Middle frontal gyrus (tissue), 1 donor: ENCODE measurements at regions not wholly inside any gene's neighbourhood (a gene's known extent, or its start where the extent isn't known, plus 50 kb on each side); places are given as distances from the start of the nearest gene placed in this dataset.
"Not testable (repeated sequence)": the region's sequence is repeated elsewhere in the genome, so short reads cannot be mapped to it uniquely, and the experiment has no call there.

ENCODE experiments used
- DNase-seq: peaks from one replicate; pipeline ENCODE4 v3.0.0-alpha.2; 2015; ENCODE audit warnings: low spot score; ENCODE audit errors: extremely low spot score

GRCh38 chr3:27661797-27662196 lies 60.3 kb downstream of the EOMES start:
- no peak for DNase-seq

GRCh38 chr3:27659279-27660021 lies 62.7 kb downstream of the EOMES start:
- DNase-seq = no peak

GRCh38 chr3:27658741-27659140 lies 63.4 kb downstream of the EOMES start:
- no peak for DNase-seq

GRCh38 chr3:27657871-27658270 lies 64.3 kb downstream of the EOMES start:
- no peak for DNase-seq

GRCh38 chr3:27657404-27657803 lies 64.7 kb downstream of the EOMES start:
- DNase-seq = no peak

GRCh38 chr3:27656790-27657189 lies 65.3 kb downstream of the EOMES start:
- no peak for DNase-seq

- DNase-seq = no peak
Measured at GRCh38 chr3:27655547-27655946, 66.6 kb downstream of the EOMES start.

GRCh38 chr3:27653803-27654558 lies 68.1 kb downstream of the EOMES start:
- DNase-seq = no peak

GRCh38 chr3:27649277-27649676 lies 72.8 kb downstream of the EOMES start:
- no peak for DNase-seq

GRCh38 chr3:27646896-27647295 lies 75.2 kb downstream of the EOMES start:
- DNase-seq = no peak

GRCh38 chr3:27644941-27645340 lies 77.2 kb downstream of the EOMES start:
- DNase-seq = no peak

- no peak for DNase-seq
Measured at GRCh38 chr3:27643355-27643754, 78.8 kb downstream of the EOMES start.

- DNase-seq = no peak
Measured at GRCh38 chr3:27642796-27643195, 79.3 kb downstream of the EOMES start.

GRCh38 chr3:27641888-27642601 lies 80.1 kb downstream of the EOMES start:
- DNase-seq = no peak

GRCh38 chr3:27641271-27641800 lies 80.8 kb downstream of the EOMES start:
- DNase-seq = no peak

GRCh38 chr3:27639271-27639670 lies 82.9 kb downstream of the EOMES start:
- DNase-seq = no peak

GRCh38 chr3:27638594-27638993 lies 83.5 kb downstream of the EOMES start:
- DNase-seq = no peak

- no peak for DNase-seq
Measured at GRCh38 chr3:27637346-27637995, 84.7 kb downstream of the EOMES start.

GRCh38 chr3:27635006-27635405 lies 87.1 kb downstream of the EOMES start:
- not testable (repeated sequence) for DNase-seq

GRCh38 chr3:27633224-27633545 lies 88.9 kb downstream of the EOMES start:
- DNase-seq = no peak

GRCh38 chr3:27632431-27633223 lies 89.5 kb downstream of the EOMES start:
- no peak for DNase-seq
